ENCODE measurements at regions not wholly inside any gene's neighbourhood (a gene's known extent, or its start where the extent isn't known, plus 50 kb on each side); places are given as distances from the start of the nearest gene placed in this dataset.

DNA sequence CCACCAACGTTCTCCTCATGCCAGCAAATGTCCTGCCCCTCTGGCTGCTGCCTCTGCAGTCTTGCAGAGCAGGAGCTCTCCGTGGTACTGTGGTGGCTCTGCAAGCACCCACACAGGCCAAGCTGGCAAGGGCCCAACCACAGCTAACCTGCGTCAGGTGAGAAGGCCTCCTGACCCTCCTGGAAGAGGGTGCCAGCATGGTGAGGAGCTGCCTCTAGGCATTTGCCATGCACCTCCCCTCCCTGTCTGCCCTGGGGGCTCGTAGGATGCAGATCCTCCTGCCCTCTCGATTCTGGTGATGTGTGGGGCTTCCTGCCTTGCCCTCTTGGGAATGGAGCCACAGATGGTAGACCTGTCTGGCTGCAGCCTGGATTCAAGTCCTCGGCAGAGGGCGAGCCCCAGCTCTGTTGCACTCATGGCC, 1408.8 kb downstream of the TBC1D22A start:
- DNase-seq (ENCODE audit: low spot score), result no peak

DNA sequence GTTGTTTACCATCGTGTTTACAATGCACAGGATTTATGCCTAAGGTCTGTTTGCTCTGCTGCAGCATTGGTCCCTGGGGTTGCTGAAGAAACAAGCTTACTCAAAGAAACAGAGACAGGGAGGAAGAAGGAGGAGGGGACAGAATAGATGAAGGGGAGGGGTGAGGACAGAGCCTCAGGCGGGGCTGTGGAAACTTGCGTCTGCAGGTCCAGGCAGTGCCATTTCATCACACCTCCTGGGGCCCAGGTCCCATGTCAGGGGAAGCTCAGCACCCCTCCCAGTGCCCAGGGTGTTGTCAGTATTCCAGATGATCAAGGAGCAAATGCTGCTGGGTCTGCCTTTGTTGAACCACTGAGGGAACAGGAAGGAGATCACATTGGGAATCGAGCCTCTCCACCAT, 1406.8 kb downstream of the TBC1D22A start:
- DNase-seq (ENCODE audit: low spot score), result no peak

DNA sequence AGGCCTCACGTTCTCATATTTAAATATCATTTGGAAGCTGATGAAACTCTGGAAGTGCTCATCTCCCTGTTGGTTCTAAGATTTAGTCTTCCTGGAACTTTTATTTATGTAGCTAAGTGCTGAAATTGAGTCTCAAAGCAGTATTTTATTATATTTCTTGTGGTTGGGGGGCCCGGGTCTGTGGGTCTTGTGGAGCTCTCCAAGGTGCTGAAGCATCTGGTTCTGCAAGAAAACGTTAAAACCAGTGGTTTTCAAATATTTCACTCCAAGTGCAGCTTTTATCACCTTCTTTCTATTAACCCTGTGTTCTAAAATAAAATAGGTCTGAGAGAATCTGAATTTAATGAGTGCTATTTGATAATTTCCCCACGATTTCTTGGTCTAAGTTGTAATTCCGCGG, 1404.8 kb downstream of the TBC1D22A start:
- no peak for DNase-seq (ENCODE audit: low spot score)

DNA sequence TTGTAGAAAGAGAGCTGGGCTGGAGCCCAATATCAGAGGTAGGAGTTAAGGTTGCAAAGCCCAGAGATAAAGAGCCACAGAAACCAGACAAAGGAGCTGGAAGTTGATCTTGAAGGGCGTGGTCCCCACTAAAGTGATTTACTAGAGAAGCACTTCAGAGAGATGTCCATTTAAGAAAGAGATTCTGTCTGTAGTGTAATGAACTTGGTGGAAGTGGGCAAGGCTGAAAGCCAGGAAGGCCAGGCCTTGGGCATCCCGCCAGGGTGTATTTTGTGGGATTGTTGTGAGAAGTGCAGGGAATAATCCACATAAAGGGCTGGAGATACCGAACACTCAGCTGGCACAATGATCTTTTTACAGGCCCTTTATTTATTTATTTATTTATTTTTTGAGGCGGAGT, 1398.8 kb downstream of the TBC1D22A start:
- no peak for DNase-seq (ENCODE audit: low spot score)

DNA sequence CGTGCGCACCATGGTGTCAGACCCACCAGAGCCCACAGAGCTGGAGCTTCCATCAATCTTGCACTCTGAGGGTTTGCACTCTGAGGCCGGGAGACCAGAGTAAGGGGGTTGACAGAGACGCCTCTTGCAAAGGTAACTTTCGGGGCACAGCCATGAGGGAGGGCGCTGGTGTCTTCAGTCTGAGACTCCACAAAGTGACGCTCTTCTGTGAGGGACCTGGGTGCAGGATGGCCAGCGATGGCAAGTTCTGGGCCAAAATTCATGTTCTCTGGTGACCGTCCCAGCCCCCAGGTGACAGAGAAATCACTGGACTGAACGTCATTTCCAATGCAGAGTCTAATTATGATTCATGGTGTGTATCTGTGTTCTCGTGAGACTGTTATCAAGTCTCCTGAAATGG, 1395.2 kb downstream of the TBC1D22A start:
- DNase-seq (ENCODE audit: low spot score), result no peak

DNA sequence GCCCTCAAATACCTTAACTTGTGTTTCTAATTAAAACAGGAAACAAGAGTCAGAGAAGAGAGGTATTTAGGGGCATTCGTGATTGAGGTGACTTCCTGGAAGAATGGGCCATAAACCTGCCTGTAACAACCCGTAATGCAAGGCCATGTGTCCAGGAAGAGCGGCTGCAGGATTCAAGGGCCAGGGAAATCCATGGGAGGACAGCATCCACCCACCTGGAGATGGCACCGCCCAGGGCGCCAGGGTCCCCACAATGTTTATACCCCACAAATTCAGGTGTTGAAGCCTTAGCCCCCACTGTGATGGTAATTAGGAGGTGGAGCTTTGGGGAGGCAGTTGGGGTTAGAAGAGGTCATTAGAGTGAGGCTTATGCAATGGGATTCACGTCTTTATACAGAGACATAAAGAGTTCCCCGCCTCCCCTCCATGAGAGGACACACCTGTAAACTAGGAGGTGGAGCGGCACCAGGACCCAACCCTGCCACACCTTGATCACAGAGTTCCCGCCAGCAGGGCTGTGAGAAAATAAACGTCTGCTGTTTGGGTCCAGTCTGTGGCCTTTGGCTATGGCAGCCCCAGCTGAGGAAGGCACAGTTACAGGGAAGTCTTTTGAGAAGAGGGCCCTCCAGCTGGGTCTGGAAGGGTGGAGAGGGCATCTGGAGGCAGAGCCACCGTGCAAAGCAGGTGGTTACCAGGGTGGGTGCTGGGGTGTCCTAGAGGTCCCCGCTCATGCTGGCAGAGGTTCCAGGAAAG, 1394.3 kb downstream of the TBC1D22A start:
- DNase-seq (ENCODE audit: low spot score), result no peak

DNA sequence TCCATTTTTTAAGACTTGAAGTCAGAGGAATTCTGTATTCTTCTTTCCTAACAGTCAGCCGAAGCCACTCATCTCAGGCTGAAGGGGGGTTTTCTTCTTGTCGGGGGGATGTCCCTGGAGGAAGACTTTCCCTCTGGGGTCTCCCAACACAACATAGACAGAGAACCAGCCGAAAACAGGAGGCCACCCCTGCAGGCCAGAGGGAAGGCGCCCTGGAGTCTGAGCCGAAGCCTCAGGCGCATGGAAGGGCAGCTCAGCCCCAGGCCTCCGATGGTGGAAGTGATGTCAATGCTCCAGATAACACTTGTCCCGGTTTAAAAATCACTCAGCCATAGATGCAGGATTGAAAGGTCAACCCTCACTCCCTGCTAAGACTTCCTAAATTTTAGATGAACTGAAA, 1393.0 kb downstream of the TBC1D22A start:
- DNase-seq (ENCODE audit: low spot score), result no peak

DNA sequence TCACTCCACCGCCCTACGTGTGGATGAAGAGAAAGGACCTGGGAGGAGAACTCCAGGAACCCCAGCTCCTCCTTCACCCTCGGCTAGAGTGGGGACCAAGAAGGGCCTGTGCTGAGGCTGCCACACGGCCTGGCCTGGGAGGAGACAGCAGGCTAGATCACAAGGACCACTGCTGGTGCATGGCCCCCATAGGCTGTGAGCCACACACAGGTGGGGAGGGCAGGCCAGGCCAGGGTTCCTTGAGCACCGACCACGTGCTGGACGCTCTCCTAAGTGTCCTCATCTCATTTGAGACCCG, 1392.4 kb downstream of the TBC1D22A start:
- no peak for DNase-seq (ENCODE audit: low spot score)

DNA sequence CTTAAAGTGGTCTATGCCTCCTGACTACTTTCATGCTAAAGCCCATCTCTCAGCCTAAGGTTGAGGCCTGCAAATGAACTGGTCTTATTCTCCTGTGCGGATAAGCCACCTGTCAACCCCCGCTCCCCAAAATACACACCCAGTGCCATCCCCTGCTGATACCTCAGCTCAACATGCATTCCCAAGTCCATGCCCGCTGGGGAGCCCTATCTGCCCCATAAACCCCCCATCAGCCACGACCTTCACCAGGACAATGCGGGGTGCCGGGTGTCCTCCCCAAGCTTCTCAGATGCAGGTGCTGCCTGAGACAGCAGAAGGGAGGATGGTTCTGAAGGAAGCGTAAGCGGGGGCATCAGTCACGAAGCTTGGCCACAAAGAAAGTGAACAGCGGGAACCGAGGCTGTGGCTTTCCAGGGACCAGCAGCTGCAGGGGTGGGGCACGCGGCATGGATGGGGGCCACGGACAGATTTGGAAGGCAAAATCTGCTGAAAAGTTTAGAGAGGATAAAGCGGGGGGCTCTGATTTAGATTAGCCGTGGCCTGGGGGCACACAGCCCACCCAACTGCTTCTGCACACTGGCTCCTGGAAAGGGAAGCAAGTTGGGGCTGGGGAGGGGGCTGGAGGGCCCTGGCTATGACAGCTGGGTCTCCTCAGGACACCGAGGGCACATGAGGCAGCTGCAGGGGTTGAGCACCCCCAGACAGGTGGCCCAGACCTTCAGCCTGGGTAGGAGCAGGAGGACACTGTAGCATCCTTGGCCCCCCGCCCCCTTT, 1391.9 kb downstream of the TBC1D22A start:
- no peak for DNase-seq (ENCODE audit: low spot score)

DNA sequence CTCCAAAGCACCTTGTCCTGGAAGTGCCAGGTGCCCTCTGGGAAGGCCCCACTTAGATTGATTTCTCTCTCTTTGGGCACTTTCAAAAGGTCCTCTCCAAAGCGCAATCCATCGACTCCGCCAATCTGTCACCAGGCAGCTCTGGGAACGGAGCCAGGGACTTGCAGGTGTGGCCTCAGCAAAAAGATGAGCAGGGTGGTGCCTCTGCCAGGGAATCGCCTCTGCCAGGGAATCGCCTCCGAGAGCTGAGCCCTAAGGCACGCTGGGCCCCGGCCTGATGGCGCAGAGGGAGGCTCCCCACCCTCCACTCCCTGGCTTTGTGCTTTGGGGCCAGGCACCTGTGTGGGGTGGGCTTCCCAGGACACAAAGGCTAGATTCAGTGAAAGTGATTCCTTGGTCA, 1391.3 kb downstream of the TBC1D22A start:
- no peak for DNase-seq (ENCODE audit: low spot score)

DNA sequence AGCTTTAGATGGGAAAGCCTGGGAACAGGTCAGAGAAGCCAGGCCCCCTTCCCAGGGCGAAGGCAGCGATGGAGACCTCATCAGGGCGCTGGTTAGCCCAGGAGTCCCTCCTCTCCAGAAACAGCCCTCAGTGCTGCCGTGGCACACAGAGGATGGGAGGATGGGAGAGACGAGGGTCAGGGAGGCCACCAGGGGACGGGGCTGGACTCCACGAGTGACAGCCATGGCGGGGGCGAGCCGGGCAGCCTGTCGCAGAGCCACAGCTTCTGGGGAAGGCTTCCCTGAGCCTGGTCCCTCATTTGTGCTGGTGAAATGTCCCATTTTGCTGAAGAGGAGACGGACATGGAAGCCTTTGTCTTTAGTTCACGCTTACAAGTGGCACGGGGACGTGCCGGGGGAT, 1390.5 kb downstream of the TBC1D22A start:
- no peak for DNase-seq (ENCODE audit: low spot score)

DNA sequence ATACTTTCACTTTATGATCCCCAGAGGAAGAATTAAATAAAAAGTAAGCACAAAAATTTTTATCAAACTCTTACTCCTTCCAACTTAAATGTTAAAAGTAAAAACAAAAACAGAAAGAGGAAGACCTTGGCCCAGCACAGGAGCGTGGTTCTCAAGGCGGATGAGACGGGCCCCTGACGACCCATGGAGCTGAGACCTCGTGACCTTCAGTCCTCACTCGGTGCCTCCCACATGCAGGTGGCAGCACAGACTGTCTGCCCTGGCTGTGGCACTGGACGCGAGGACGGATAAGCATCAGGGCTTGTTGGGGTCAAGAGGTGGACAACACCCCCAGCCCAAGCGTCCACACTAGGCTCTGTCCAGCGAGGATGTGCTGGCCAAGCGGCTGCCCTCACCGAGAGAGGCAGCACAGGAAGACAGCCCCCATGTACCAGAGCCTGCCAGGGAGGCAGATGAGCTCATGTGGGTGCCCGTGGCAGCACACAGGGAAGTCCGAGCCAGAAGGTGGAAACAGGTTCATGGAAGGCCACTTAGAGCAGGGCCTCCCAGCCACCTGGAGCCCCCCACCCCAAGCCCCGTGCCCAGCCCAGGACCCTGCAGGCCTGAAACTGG, 1389.8 kb downstream of the TBC1D22A start:
- no peak for DNase-seq (ENCODE audit: low spot score)

DNA sequence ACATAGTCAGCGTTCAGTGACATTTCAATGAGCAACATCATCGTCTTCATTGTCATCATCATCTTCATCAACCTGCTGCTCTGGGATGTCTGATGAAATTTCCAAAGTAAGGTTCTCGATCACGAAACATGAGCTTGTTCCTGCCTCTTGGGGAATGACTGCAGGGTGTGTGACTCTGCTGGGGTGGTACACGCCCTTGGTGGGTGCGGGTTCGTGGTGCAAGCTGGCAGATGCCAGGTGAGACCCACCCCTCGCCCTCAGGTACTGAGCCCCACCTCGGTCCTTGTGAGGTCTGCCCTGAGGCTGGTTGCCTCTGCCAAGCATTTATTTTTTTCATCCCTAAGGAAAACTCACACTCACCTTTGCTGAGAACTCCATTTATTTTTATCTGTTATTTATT, 1389.2 kb downstream of the TBC1D22A start:
- DNase-seq (ENCODE audit: low spot score), result no peak

DNA sequence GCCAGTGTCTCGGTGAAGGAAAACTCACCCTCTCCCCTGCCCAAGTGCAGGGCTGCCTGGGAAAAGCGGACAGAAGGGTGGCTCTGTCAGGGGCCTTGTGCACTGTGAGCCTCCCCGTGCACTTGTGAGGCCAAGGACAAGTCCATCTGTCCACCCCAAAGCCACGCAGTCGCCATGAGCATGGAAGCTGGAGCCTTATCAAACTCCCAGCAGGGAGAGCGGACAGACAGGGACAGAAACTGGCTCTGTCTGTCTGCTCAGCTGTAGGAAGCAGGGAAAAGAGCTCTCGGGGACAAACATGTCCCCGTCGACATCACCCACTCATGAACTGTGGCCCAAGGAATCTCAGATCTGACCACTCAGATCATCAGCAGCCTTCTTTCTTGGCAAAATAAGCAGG, 1385.4 kb downstream of the TBC1D22A start:
- no peak for DNase-seq (ENCODE audit: low spot score)

DNA sequence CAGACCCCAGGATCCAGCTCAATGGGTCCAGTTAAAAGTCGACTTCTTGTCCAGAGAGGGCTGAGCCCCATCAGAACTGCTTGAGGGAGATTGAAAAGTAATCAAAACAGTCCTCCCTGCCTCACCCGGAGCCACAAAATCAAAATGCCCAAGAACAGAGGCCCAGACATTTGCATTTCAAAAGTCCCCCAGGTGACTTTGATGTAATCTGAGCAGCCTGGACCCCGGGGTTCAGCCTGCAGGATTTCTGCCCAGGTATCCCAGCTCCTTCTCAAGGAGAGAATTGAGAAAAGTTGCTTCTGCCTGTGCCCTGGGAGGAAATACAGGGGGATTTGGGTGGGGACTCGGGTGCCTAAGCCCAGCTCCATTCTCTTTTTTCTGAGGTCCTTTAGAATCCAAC, 1385.0 kb downstream of the TBC1D22A start:
- DNase-seq (ENCODE audit: low spot score), result no peak

DNA sequence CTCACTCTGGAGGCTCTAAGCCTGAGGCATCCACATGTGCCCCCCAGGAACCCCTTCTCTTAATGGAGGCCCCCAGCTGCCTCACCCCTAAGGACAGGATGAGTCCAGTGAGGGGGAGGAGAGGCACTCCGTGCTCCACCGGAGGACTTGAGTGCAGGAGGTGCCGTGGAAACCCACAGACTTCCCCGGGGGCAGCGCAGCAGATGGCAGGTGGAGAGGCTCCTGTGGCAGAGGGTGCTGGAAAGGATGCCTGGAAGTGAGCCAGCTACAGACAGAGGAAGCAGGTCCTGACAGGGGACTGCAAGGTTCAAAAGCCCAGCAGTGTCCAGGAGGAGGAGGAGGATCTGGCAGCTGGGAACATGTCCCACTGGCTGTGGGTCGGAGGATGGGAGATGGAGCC, 1384.0 kb downstream of the TBC1D22A start:
- no peak for DNase-seq (ENCODE audit: low spot score)

DNA sequence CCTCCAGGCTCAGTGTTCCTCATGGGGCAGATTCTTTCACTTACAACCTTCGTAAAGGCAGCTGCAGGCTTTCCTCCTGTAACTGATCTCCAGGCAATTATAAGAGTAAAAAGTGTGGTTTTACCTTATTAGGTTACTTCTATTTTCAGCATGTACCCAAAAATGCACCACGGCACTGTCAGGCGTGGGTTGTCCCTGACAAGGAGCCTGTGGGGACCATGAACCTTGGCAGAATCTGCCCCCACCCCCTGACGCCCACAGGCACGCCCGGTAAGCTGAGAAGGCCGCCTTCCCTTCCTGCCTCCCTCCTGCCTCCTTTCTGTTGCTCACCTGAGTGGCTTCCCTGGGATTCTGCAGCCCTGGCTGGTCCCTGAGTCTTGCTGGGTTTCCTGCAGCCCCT, 1383.3 kb downstream of the TBC1D22A start:
- no peak for DNase-seq (ENCODE audit: low spot score)

DNA sequence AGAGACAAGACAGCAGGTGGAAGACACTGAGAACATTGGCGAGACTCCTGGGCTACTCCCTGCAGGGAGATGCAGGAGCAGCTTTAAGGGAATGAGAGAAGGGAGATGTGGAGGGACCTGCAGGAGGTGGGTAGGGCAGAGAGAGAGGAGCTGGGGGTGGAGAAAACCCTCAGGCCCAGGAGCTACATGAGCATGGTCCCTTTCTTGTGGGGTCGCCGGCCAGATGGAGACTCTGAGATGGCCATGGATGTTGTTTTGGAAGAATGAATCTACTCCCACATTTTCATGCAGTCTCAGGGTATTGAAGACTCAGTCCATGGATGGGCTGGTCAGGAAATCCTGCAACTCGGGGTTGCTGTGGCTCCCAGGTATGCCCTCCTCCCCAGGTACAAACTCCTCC, 1381.9 kb downstream of the TBC1D22A start:
- DNase-seq (ENCODE audit: low spot score), result no peak

DNA sequence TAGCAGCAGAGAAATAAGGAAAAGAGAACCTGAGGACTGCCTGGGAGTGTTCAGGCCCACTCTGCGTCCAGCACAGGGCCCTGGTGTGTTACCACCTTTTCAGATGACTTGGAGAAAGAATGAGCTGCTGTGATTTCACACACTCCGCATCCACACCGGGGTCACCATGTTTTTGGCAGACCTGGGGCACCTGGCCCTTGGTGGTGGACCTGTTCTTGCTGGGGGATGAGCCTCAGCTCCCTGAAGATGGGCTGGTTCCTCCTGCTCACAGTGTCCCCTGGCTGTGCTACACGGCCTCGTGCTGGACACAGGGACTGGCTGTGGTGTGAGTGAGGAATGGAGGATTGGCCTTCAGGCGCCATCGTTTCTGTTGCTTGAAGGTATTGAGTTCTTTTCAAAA, 1381.4 kb downstream of the TBC1D22A start:
- DNase-seq (ENCODE audit: low spot score), result no peak

DNA sequence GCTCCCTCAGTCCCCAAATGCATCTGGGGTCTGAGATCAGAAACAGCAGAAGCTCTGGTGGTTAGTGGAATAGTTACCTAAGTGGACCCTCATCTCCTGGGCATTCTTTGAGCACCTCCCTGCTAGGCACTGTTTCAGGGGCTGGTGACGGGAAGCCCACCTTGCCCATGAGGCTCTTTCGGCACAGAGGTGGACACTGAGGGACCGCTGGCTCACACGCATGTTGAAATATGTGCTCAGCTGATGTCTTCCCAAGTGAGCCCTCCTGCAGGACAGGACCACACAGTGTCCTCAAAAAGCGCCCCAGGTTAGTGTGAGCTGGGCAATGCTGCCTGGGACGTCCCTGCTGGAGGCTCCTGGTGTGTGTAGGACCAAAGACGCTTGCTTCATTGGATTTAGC, 1379.9 kb downstream of the TBC1D22A start:
- DNase-seq (ENCODE audit: low spot score), result no peak

DNA sequence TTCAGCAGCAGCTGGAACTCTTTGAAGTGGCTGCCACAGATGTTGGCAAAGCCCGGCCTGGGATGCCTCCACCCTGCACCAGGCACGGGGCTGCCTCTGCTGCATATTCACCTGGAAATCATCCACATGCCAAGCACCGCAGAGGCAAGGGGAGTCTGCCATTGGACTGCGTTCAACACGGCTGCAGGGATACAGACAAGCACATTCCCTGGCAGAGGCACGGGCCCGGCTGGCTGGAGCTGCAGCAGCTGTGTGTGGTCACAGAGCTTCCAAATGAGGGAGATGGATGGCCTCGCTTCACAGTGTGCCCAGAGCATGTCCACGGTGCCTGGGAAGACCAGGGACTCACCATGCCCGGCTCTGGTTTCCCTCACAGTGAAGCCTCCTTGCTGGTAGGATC, 1378.9 kb downstream of the TBC1D22A start:
- DNase-seq (ENCODE audit: low spot score), result no peak

DNA sequence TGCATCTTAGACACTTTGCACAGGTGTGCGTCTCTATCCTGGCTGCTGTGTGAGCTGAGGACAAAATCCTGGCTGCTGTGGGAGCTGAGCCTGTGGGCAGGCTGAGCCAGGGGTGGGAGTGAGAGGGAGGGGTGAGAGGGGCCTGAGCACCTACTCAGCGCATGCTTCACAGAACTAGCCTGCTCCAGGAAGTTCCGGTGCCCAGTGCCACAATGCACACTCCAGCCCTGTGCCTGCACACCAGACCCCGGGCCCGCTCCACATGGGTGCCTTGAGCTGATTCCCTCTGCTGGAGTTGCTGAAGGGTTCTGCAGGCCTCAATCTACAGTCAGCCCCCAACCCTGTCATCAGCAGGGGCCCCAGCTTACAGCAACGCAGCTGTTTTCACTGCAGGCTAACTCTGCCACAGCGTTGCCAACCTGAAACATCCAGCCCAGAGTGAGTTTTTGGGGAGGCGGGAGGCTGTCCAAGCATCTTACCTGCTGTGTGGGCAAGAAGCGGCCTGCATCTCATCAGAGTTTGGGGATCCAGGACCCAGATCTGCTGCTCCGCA, 1377.9 kb downstream of the TBC1D22A start:
- no peak for DNase-seq (ENCODE audit: low spot score)

DNA sequence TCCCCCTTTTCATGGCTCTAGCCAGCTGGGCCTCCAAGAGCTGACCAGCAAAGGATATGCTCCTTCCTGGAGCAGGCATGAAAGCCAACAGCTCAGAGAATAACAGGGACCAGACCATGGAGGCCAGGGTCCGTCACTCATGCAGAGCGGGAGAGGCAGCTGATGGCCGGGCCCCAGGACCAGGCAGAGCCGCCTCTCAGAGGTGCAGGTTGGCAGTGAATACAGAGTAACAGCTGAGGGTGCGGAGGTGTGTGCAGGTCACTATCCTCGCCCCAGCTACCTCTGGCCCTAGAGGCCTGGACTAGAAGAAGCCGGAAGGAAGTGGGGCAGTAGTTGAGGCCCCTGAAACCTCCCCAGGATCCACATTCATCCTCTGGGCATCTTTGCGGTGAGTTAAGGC, 1377.3 kb downstream of the TBC1D22A start:
- DNase-seq (ENCODE audit: low spot score), result no peak

All from CD4-positive, alpha-beta T cell treated with Interleukin-2 at 100 ng/mL for 4 hours (primary cell).